K562 (cell line): ENCODE measurements at regions not wholly inside any gene's neighbourhood (a gene's known extent, or its start where the extent isn't known, plus 50 kb on each side); places are given as distances from the start of the nearest gene placed in this dataset.

ENCODE experiments used
- PHB2 ChIP-seq: fragments of 450-650 bp; IDR thresholded peaks from 2 replicates; pipeline ENCODE4 v1.6.1; 2017; ENCODE audit warnings: low read depth
- RAD21 ChIP-seq, 2 experiments: fragments of 250-450 bp in 1 of 2; fragments of 450-650 bp in 1 of 2; sonication (Bioruptor Pico) in 1 of 2; formaldehyde crosslinking in 1 of 2; IDR thresholded peaks in 1 of 2; conservative IDR thresholded peaks in 1 of 2; 2 replicates each; pipeline versions ENCODE4 v1.4.0 to v1.8.0; 2020 to 2022; ENCODE audit warnings: mild to moderate bottlenecking in 2 of 2, moderate library complexity in 1 of 2
- RCOR1 ChIP-seq, 2 experiments: IDR thresholded peaks; 2 replicates each; pipeline ENCODE4 v1.6.1; 2012; ENCODE audit warnings: low read depth in 2 of 2, low read length in 2 of 2, borderline replicate concordance in 1 of 2, improper control_type of control experiment in 1 of 2

- TF ChIP-seq RCOR1 (IDR thresholded peaks at IDR 0.05; ENCODE audit: borderline replicate concordance in 1 of 2, low read depth in 2 of 2, low read length in 2 of 2) (no peak), PHB2 (no peak), RAD21 (CRISPR knock-in tag; conservative IDR thresholded peaks at IDR 0.05 in 1 of 2, IDR thresholded peaks at IDR 0.05 in 1 of 2) (no peak)
These were observed 738.3 kb upstream of the POM121L12 start for GRCh38 chr7:52297128-52297527.
